ENCODE measurements at regions not wholly inside any gene's neighbourhood (a gene's known extent, or its start where the extent isn't known, plus 50 kb on each side); places are given as distances from the start of the nearest gene placed in this dataset.

DNA sequence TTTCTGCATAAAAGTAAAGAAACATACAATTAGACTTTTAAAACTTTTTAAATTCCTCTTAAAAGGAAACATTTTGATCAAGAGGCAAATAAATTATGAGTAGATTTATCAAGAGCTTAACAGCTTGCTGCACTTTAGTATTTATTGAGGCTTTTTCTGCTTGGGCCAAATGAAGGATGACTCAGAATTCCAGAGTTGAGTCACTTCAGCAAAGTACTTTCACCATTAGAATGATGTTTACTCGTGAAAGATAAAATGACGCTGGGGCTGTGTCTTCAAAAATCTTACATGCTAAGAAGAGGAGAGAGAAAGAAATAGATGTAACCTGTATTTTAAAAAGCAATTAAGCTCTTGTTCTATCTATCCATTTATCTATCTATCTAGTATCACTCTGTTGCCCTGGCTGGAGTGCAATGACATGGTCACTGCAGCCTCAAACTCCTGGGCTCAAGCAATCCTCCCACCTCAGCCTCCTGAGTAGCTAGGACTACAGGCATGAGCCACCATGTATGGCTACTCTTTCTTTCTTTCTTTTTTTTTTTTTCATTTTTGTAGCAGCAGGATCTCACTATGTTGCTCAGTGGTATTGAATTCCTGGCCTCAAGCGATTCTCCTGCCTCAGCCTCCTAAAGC lies 75.3 kb upstream of the RIOK3 start:
- no peak overlapping the region for H3T11ph ChIP-seq (ENCODE audit: low read length)
- H2BK15ac ChIP-seq (ENCODE audit: low read depth, low read length) = no peak overlapping the region
- no peak overlapping the region for H4K5ac ChIP-seq (ENCODE audit: insufficient read length, low read depth, low read length)
- Mint-ChIP-seq H3K27me3 (ENCODE audit: low read depth) (no peaks in the 10 kb centered on the region), H3K27ac (no peak overlapping the region; a peak in 1 of 7 replicates), H3K4me3 (no peak overlapping the region), H3K36me3 (ENCODE audit: insufficient read depth in 1 of 3, low read depth in 3 of 3) (no peaks in the 10 kb centered on the region; a peak in 1 of 7 replicates), H3K9me3 (no peaks in the 10 kb centered on the region), H3K4me1 (peaks cover 12 to 14% of the 10 kb centered on the region in 2 experiments)
- no peaks in the 10 kb centered on the region for H4K20me1 ChIP-seq (ENCODE audit: control insufficient read depth, insufficient read depth, insufficient read length)
- no peaks in the 10 kb centered on the region; the same call in 1 of the 2 replicates for H3K4me1 ChIP-seq (ENCODE audit: insufficient read depth, low read length)
- H2AFZ ChIP-seq (ENCODE audit: low read length) = no peak overlapping the region
- H2BK120ac ChIP-seq (ENCODE audit: low read depth, low read length, poor library complexity, severe bottlenecking) = no peak overlapping the region
- no peak overlapping the region for H3K4ac ChIP-seq (ENCODE audit: low read depth, low read length)
- H4K91ac ChIP-seq (ENCODE audit: insufficient read length, low read depth, low read length) = no peak overlapping the region
- TF ChIP-seq, protein P1, sequence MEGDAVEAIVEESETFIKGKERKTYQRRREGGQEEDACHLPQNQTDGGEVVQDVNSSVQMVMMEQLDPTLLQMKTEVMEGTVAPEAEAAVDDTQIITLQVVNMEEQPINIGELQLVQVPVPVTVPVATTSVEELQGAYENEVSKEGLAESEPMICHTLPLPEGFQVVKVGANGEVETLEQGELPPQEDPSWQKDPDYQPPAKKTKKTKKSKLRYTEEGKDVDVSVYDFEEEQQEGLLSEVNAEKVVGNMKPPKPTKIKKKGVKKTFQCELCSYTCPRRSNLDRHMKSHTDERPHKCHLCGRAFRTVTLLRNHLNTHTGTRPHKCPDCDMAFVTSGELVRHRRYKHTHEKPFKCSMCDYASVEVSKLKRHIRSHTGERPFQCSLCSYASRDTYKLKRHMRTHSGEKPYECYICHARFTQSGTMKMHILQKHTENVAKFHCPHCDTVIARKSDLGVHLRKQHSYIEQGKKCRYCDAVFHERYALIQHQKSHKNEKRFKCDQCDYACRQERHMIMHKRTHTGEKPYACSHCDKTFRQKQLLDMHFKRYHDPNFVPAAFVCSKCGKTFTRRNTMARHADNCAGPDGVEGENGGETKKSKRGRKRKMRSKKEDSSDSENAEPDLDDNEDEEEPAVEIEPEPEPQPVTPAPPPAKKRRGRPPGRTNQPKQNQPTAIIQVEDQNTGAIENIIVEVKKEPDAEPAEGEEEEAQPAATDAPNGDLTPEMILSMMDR (conservative IDR thresholded peaks at IDR 0.05) = no peak
- no peak overlapping the region for H3K4me2 ChIP-seq (ENCODE audit: insufficient read depth, insufficient read length, low read length)
- no CpG with 5 or more reads among the region's 3 CpGs for WGBS (ENCODE audit: extremely low coverage, insufficient read length, low lambda C conversion rate)
- H3K23me2 ChIP-seq (ENCODE audit: insufficient read length, low read depth, low read length, poor library complexity, severe bottlenecking) = no peaks in the 10 kb centered on the region
- no peak overlapping the region for H3K9ac ChIP-seq (ENCODE audit: extremely low read depth, insufficient read length, low read length)
- no peak overlapping the region for H3K23ac ChIP-seq (ENCODE audit: insufficient read length, low read depth, low read length)
- H3K14ac ChIP-seq (ENCODE audit: insufficient read depth, low read length) = no peak overlapping the region
- no peak overlapping the region for H3K18ac ChIP-seq (ENCODE audit: insufficient read length, low read depth, low read length)
- no peaks in the 10 kb centered on the region for H3K9me3 ChIP-seq (ENCODE audit: control insufficient read depth, low read depth, low read length)
- no peak overlapping the region for H2BK12ac ChIP-seq (ENCODE audit: insufficient read length, low read depth, low read length)
- no peaks in the 10 kb centered on the region for H3K79me2 ChIP-seq (ENCODE audit: insufficient read depth, low read length)
- no peak overlapping the region for H2BK5ac ChIP-seq (ENCODE audit: insufficient read length, low read length)
- no peaks in the 10 kb centered on the region for H3K79me1 ChIP-seq (ENCODE audit: insufficient read depth, low read depth, low read length, poor library complexity, severe bottlenecking)
- no peak overlapping the region for H3K56ac ChIP-seq (ENCODE audit: insufficient read length, low read depth, low read length)
- no peak for DNase-seq
- H4K8ac ChIP-seq (replicated peaks; ENCODE audit: insufficient read length, low read depth, low read length) = no peak overlapping the region
- no peak overlapping the region for H2BK20ac ChIP-seq (ENCODE audit: low read depth, low read length, poor library complexity, severe bottlenecking)
- H3K27ac ChIP-seq (ENCODE audit: insufficient read length, low read depth, low read length) = no peak overlapping the region
- no peaks in the 10 kb centered on the region for H3K27me3 ChIP-seq (ENCODE audit: insufficient read depth, low read length)
- H2AK5ac ChIP-seq (ENCODE audit: insufficient read length, low read length) = no peak overlapping the region
